Esophagus muscularis mucosa (tissue), 4 donors: ENCODE measurements at regions not wholly inside any gene's neighbourhood (a gene's known extent, or its start where the extent isn't known, plus 50 kb on each side); places are given as distances from the start of the nearest gene placed in this dataset.

ENCODE experiments used
- EP300 ChIP-seq: sonication (generic); formaldehyde crosslinking; IDR thresholded peaks from one replicate; pipeline ENCODE4 v1.6.1; 2017; ENCODE audit warnings: antibody characterized with exemption
- POLR2A ChIP-seq: fragments of 450-650 bp; IDR thresholded peaks from one replicate; pipeline ENCODE4 v1.6.1; 2017; ENCODE audit warnings: antibody characterized with exemption, moderate library complexity, mild to moderate bottlenecking, low read depth
- TF ChIP-seq, protein P1 (sequence below), 3 experiments: fragments of 200-600 bp in 2 of 3; fragments of 450-650 bp in 1 of 3; sonication (generic) in 2 of 3; IDR thresholded peaks; one replicate each; pipeline ENCODE4 v1.5.1; 2017 to 2019; ENCODE audit warnings: antibody characterized with exemption in 3 of 3, mild to moderate bottlenecking in 2 of 3, moderate library complexity in 1 of 3

GRCh38 chr22:48060266-48060665 lies 1297.8 kb downstream of the TBC1D22A start:
- TF ChIP-seq, protein P1, sequence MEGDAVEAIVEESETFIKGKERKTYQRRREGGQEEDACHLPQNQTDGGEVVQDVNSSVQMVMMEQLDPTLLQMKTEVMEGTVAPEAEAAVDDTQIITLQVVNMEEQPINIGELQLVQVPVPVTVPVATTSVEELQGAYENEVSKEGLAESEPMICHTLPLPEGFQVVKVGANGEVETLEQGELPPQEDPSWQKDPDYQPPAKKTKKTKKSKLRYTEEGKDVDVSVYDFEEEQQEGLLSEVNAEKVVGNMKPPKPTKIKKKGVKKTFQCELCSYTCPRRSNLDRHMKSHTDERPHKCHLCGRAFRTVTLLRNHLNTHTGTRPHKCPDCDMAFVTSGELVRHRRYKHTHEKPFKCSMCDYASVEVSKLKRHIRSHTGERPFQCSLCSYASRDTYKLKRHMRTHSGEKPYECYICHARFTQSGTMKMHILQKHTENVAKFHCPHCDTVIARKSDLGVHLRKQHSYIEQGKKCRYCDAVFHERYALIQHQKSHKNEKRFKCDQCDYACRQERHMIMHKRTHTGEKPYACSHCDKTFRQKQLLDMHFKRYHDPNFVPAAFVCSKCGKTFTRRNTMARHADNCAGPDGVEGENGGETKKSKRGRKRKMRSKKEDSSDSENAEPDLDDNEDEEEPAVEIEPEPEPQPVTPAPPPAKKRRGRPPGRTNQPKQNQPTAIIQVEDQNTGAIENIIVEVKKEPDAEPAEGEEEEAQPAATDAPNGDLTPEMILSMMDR (IDR thresholded peaks at IDR 0.05): no peak
- TF ChIP-seq POLR2A: no peak
- no peak for TF ChIP-seq EP300
